H1 (cell line): ENCODE measurements at regions not wholly inside any gene's neighbourhood (a gene's known extent, or its start where the extent isn't known, plus 50 kb on each side); places are given as distances from the start of the nearest gene placed in this dataset.

Experiments
- CBX8 ChIP-seq: fragments of 300-800, 300-1000 bp; sonication (generic); IDR thresholded peaks from 2 replicates; pipeline ENCODE4 v1.7.1; 2016; ENCODE audit warnings: low read depth, low read length, borderline replicate concordance
- RNF2 ChIP-seq: fragments of 200-900, 300-1000 bp; sonication (generic); IDR thresholded peaks from 2 replicates; pipeline ENCODE4 v1.7.1; 2016; ENCODE audit warnings: borderline replicate concordance, low read depth, mild to moderate bottlenecking, antibody characterized with exemption, low read length; ENCODE audit not compliant: poor library complexity, severe bottlenecking; ENCODE audit errors: missing control alignments

DNA sequence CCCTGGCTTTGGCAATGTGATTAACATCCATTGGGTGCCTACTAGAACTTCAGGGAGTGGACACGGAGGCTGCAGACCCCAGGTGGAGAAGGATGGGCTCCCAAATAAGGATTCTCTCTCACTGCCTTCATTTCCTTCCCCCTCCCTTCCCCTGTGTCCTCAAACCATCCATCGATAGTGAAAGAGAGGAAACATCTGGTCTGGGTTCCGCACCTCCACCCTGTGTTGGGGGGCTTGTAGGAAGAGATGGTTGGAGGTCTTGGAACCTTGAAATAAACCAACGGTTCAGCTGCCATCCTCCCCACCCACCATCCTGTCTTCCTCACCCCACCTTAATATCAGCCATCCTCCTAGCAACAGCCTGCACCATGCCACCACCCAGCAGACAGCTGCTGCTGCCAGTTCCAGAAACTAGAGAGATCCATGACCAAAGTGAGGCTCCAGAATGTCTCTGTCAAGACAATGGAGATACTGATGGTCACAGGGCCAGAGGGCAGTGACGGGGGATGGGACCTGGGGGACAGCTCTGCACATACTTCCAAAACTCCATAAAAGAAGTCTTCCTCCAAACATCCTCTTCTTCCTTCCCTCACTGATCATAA lies 153.1 kb upstream of the CCND2 start (continued):
- TF ChIP-seq CBX8 (no peak), RNF2 (no peak)
